ENCODE measurements at regions not wholly inside any gene's neighbourhood (a gene's known extent, or its start where the extent isn't known, plus 50 kb on each side); places are given as distances from the start of the nearest gene placed in this dataset.

DNA sequence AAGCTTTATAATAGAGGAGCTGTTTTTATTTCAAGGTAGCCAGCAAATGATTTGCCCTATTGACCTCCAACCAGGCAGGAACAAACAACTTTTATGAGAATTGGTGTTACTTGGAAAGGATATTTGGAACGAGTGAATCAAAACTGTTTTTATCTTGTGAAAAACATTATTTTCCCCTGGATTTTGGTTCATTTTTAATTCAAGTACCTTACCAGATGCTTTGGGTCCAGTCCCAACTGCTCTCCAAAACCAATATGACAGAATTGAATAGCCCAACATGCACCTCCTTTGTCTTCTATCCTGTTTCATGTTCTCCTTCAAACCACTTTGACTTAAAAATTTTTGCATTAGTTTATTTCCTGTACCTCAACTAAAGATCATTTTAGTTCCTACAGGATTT lies 178.6 kb upstream of the RBMS1 start:
- TF ChIP-seq, protein P1, sequence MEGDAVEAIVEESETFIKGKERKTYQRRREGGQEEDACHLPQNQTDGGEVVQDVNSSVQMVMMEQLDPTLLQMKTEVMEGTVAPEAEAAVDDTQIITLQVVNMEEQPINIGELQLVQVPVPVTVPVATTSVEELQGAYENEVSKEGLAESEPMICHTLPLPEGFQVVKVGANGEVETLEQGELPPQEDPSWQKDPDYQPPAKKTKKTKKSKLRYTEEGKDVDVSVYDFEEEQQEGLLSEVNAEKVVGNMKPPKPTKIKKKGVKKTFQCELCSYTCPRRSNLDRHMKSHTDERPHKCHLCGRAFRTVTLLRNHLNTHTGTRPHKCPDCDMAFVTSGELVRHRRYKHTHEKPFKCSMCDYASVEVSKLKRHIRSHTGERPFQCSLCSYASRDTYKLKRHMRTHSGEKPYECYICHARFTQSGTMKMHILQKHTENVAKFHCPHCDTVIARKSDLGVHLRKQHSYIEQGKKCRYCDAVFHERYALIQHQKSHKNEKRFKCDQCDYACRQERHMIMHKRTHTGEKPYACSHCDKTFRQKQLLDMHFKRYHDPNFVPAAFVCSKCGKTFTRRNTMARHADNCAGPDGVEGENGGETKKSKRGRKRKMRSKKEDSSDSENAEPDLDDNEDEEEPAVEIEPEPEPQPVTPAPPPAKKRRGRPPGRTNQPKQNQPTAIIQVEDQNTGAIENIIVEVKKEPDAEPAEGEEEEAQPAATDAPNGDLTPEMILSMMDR (conservative IDR thresholded peaks at IDR 0.05) = no peak
- no peak for TF ChIP-seq ZFX (IDR thresholded peaks at IDR 0.05)

All from C4-2B (cell line).